Natural killer cell treated with Interleukin-12 subunit alpha and Interleukin-12 subunit beta and Interleukin-15 and Interleukin-18, amount 100 ng/mL, for 72 hours (primary cell): ENCODE measurements at regions not wholly inside any gene's neighbourhood (a gene's known extent, or its start where the extent isn't known, plus 50 kb on each side); places are given as distances from the start of the nearest gene placed in this dataset.

Experiments
- ATAC-seq, 2 donors: fragments of 150-1000 bp; cut with Tn5 transposase in 1 of 2; sonication (Bioruptor Pico), chemical (Tn5 transposase) in 1 of 2; 2 replicates each; pipeline ENCODE4 v1.10.0; 2021
- DNase-seq: peaks from one replicate; pipeline ENCODE4 v3.0.0; 2022; ENCODE audit warnings: low spot score
- H3K27ac Mint-ChIP-seq, 2 donors: 1 replicate in 1 of 2; 2 replicates in 1 of 2; pipeline ENCODE4 v1.8.0; 2022; ENCODE audit warnings: mixed read lengths in 2 of 2, mild to moderate bottlenecking in 1 of 2, moderate library complexity in 1 of 2
- H3K27me3 Mint-ChIP-seq, 2 donors: 1 replicate in 1 of 2; 2 replicates in 1 of 2; pipeline ENCODE4 v1.8.0; 2022; ENCODE audit warnings: mixed read lengths in 2 of 2
- H3K36me3 Mint-ChIP-seq: one replicate; pipeline ENCODE4 v1.8.0; 2022; ENCODE audit warnings: mixed read lengths
- H3K4me1 Mint-ChIP-seq, 2 donors: 1 replicate in 1 of 2; 2 replicates in 1 of 2; pipeline ENCODE4 v1.8.0; 2022; ENCODE audit warnings: low read depth in 2 of 2, mixed read lengths in 2 of 2, mild to moderate bottlenecking in 1 of 2
- H3K4me3 Mint-ChIP-seq: one replicate; pipeline ENCODE4 v1.8.0; 2022; ENCODE audit warnings: mixed read lengths
- H3K9me3 Mint-ChIP-seq: 2 replicates; pipeline ENCODE4 v1.8.0; 2022; ENCODE audit warnings: mixed read lengths

DNA sequence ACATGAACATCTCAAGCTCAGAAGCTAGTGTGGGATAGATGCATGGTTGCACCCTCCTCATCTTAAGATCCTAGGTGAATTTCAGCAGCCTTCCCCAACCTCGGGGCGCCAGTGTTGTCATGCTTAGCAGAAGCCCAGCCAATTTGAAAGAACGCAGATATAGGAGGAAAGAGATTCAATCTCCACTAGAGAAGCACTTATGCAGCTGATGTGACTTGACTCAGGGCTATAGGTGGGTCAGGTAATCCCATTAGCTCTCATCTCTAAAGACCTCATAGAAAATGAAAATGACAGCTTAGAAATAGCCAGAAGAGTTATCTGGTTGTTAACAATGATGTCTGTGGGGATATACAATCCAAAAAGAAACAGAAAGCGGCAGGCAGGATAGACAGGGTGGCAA, 310.5 kb downstream of the GPAM start:
- ATAC-seq (no peak), DNase-seq (no peak)
- H3K9me3 Mint-ChIP-seq = peaks cover 14% of the 10 kb centered on the region
- H3K4me3 Mint-ChIP-seq = no peak overlapping the region
- H3K27me3 Mint-ChIP-seq = no peaks in the 10 kb centered on the region
- H3K27ac Mint-ChIP-seq = no peak overlapping the region
- no peaks in the 10 kb centered on the region for H3K4me1 Mint-ChIP-seq
- no peaks in the 10 kb centered on the region for H3K36me3 Mint-ChIP-seq

DNA sequence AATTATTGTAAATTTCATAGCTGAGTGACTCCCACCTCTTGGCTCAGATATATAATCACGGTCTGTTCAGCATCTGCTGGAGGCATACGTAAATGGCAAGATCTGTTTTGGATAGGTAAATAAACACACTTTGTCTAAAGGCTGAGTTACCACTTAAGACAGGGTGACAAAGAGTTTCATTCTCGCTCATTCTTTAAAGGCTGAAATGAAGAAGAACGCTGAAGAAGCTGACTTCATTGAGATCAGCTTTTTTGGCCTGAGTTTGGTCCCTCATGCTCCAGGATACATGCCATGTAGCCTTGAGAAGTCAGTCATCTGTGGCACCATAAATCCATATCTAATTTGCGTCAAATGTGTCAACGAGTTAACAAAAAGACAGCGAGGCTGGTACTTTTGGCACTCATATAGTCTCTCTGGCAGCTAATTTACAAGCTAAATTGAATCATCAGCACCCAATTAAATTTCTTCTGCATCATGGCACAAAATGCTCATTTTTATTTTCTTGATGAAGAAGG, 309.9 kb downstream of the GPAM start:
- Mint-ChIP-seq H3K9me3 (peaks cover 12% of the 10 kb centered on the region), H3K27me3 (no peaks in the 10 kb centered on the region)

DNA sequence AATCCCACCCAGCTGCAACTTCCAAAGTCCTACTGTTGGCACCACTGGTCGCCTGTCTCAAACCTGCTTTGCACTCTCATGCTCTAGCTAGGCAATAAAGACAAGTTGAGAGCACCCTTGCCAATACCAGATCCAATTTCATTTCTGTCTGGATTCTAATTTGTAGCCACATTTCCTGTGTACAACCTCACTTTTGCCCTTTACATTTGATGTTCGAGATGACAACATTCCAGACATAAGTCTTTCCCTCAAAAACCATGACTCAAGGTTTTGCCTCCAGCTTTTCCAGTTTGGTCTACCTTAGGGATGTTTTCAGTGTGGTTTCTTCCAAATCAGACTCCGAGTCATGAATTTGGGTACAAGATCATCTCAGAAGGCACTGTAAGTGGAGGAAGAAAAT, 309.0 kb downstream of the GPAM start:
- Mint-ChIP-seq H3K27me3 (no peaks in the 10 kb centered on the region), H3K4me3 (no peak overlapping the region), H3K4me1 (no peaks in the 10 kb centered on the region), H3K27ac (no peak overlapping the region), H3K9me3 (peaks cover 12% of the 10 kb centered on the region), H3K36me3 (no peaks in the 10 kb centered on the region)
- ATAC-seq (no peak), DNase-seq (no peak)

More for the DNA sequence above, 309.9 kb downstream of the GPAM start:
- no peak overlapping the region for H3K27ac Mint-ChIP-seq
- H3K4me1 Mint-ChIP-seq = no peaks in the 10 kb centered on the region
- H3K36me3 Mint-ChIP-seq = no peaks in the 10 kb centered on the region
- no peak overlapping the region for H3K4me3 Mint-ChIP-seq
- ATAC-seq = no peak
- DNase-seq = no peak

DNA sequence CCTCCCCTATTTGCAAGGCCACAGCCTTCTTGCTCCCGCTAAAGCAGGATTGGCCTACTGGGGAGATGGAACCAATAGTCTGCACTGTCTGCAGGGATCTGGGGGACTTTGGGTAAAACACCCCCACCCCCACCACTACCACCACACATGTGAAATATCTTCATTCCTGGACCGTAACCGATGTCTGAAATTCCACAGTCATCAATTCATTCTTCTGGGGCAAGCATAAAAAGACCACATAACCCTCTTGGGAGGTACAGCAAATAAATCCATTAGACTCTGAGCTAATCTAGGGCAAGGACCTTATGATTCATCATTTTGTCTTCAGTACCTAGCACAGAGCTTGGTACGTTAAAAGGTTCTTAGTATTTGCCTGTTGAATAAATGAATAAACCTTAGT, 307.8 kb downstream of the GPAM start:
- Mint-ChIP-seq H3K9me3 (peaks cover 12% of the 10 kb centered on the region), H3K4me1 (no peaks in the 10 kb centered on the region)
- ATAC-seq = no peak

DNA sequence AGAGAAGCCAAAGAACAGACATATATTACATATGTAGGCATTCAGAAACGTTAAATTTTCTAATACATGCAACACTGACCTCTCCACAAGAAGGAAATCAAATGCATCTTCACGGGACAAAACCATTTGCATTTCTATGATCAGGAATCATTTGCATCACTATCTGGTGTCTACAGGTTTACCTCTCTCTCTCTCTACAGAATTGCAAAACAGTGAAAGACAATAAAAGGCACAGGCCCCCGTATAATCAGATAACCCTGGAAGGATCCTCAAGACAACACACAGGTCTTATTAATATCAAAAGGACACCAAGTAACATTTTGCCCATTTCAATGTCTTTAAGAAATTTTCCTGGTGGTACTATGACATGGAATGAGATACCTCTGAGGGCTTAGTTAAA, 306.3 kb downstream of the GPAM start:
- DNase-seq = no peak
- Mint-ChIP-seq H3K4me1 (no peaks in the 10 kb centered on the region), H3K9me3 (peaks cover 9% of the 10 kb centered on the region), H3K4me3 (no peak overlapping the region), H3K36me3 (no peaks in the 10 kb centered on the region), H3K27me3 (no peaks in the 10 kb centered on the region), H3K27ac (no peak overlapping the region)
- ATAC-seq = no peak

More for the DNA sequence above, 307.8 kb downstream of the GPAM start:
- DNase-seq = no peak
- Mint-ChIP-seq H3K4me3 (no peak overlapping the region), H3K36me3 (no peaks in the 10 kb centered on the region), H3K27me3 (no peaks in the 10 kb centered on the region), H3K27ac (no peak overlapping the region)

DNA sequence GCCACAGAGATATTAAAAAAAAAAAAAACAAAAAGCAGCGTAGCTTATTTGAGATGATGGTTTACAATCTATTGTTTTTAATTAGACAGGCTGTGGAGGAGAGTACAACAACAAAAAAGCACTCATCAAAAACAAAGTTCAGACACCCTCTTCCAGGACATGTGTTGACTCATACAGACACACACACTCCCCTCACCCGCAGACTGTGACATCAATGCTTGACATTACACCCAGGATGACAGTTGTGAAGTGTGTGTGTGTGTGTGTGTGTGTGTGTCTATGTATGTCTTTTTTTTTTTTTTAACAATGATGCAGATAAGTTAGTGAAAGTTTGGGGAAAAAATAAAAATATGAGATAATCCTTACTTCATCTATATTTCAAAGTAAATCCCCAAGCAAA, 303.6 kb downstream of the GPAM start:
- no peak for ATAC-seq
- H3K36me3 Mint-ChIP-seq = no peaks in the 10 kb centered on the region
- no peak overlapping the region for H3K4me3 Mint-ChIP-seq

DNA sequence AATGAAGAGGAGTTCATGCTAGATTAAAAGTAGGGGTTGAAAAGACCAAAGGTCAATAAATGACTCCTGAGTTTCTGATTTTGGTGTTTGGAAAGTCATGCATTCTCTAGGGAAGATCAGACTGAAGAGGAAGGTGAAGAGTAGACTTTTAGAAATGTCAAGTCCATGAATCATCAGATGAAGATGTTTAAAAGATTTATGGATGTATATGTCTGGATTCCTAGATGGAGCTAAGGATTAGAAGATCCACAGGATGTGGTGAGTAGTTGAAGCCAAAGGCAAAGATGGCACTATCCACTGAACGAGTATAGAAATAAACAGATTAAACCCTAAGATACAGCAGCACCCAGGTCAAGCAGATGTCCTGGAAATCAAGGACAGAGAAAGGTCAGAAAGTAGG, 298.5 kb downstream of the GPAM start:
- Mint-ChIP-seq H3K4me1 (no peaks in the 10 kb centered on the region), H3K27me3 (no peaks in the 10 kb centered on the region), H3K9me3 (peaks cover 12% of the 10 kb centered on the region), H3K27ac (no peak overlapping the region), H3K4me3 (no peak overlapping the region), H3K36me3 (no peaks in the 10 kb centered on the region)
- DNase-seq = no peak
- ATAC-seq = no peak

More for the DNA sequence above, 303.6 kb downstream of the GPAM start:
- H3K4me1 Mint-ChIP-seq = no peaks in the 10 kb centered on the region
- no peaks in the 10 kb centered on the region for H3K27me3 Mint-ChIP-seq
- no peak overlapping the region for H3K27ac Mint-ChIP-seq
- no peak for DNase-seq
- peaks cover 10% of the 10 kb centered on the region for H3K9me3 Mint-ChIP-seq

DNA sequence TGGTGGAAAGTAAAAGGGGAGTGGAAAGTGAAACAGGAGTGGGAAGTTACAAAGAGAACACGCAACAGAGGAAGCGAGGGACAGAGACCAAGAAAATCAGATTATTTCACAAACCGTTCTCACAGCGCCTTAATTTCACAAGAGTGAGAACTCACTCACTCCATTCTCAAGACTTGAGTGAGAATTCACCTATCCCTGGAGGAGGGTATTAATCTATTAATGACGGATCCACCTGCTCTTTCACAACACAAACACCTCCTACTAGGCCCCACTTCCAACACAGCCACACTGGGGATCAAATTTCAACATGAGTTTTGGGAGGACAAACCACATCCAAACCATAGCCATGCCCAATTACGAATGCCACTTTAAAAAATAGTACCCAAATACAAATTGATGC, 297.6 kb downstream of the GPAM start:
- ATAC-seq = no peak
- no peak overlapping the region for H3K27ac Mint-ChIP-seq
- H3K9me3 Mint-ChIP-seq = peaks cover 12% of the 10 kb centered on the region
- H3K4me3 Mint-ChIP-seq = no peak overlapping the region
- no peaks in the 10 kb centered on the region for H3K27me3 Mint-ChIP-seq
- no peaks in the 10 kb centered on the region for H3K4me1 Mint-ChIP-seq
- DNase-seq = no peak
- no peaks in the 10 kb centered on the region for H3K36me3 Mint-ChIP-seq

DNA sequence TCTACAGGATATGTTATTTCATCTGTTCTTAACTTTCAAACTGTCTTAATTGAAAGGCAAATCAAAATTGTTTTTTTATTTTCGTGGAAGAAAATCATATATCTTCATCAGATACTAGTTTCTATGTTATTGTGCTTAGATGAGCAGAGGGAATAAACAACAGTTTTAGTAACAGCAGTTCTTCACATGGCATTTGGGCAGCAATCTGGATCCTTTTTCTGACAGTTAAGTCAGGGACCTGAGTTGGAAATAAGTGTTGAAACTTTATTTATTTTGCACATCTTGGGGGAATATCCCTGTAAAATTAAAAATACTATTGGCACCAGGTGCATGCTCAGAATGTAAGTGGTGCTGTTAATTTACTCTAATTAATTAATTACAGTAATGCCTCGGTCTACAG, 296.3 kb downstream of the GPAM start:
- H3K4me3 Mint-ChIP-seq = no peak overlapping the region
- no peak overlapping the region for H3K27ac Mint-ChIP-seq
- ATAC-seq (no peak), DNase-seq (no peak)
- no peaks in the 10 kb centered on the region for H3K27me3 Mint-ChIP-seq
- H3K36me3 Mint-ChIP-seq = no peaks in the 10 kb centered on the region
- H3K4me1 Mint-ChIP-seq = no peaks in the 10 kb centered on the region
- peaks cover 12% of the 10 kb centered on the region for H3K9me3 Mint-ChIP-seq

DNA sequence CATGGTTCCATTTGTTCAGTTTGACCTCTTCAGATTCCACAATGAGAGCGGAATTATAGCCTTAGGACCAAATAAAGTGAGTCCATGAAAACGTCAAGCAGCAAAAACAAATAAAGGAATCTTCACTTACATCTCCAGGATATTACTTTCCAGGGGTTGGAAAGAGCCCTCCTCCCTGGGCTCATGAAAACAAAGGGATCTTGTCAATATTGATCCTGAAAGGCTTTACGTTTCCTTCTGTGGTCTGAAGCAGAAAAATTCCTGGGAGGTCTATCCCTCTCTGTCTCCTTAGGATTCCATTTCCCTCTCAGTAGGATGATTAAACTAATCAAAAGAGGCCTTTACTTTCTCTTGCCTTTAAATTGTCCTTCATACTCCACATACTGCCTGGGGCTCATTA, 293.5 kb downstream of the GPAM start:
- no peaks in the 10 kb centered on the region for H3K36me3 Mint-ChIP-seq
- DNase-seq (no peak), ATAC-seq (no peak)
- no peaks in the 10 kb centered on the region for H3K27me3 Mint-ChIP-seq
- no peak overlapping the region for H3K4me3 Mint-ChIP-seq
- no peak overlapping the region for H3K27ac Mint-ChIP-seq
- H3K9me3 Mint-ChIP-seq = peaks cover 5% of the 10 kb centered on the region
- no peaks in the 10 kb centered on the region for H3K4me1 Mint-ChIP-seq

DNA sequence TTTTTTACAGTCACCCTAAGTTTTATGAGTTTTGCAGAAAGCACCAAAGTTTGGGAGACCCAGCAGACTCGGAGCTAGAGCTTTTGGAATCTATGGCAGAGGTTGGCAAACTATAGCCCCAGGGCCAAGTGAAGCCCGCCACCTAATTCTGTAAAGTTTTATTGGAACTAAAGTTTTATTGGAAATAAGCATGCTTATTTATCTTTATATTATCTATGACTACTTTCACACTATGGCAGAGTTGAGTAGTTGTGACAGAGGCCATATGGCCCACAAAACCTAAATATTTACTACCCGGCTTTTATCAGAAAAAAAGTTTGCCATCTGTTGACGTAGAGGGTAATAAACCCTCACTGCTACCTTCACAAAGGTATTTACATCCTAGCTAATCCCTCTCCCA, 267.6 kb downstream of the GPAM start:
- Mint-ChIP-seq H3K36me3 (no peaks in the 10 kb centered on the region), H3K27ac (no peak overlapping the region), H3K9me3 (peaks cover 3% of the 10 kb centered on the region), H3K27me3 (no peaks in the 10 kb centered on the region), H3K4me3 (no peak overlapping the region), H3K4me1 (no peaks in the 10 kb centered on the region)
- no peak for ATAC-seq
- no peak for DNase-seq

DNA sequence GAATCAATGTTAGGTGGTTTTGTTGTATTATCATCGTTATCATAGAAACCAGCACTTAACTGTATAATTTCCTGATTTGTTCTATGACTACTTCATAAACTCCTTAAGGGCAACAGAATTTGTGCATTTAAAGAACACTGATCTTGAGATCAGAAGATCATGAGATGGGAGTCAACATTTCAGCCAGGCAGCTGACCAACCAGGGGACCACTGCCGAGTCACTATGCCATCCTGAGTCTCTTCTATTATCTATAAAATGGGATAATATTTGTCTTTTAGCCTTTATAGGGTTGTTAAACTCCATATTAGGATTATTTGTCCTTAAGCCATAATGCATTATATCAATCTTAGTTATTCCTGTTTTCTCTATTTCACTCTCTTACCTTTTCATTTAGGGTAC, 261.7 kb downstream of the GPAM start:
- no peak for DNase-seq
- Mint-ChIP-seq H3K36me3 (no peaks in the 10 kb centered on the region), H3K4me3 (no peak overlapping the region), H3K9me3 (peaks cover 3% of the 10 kb centered on the region), H3K27me3 (no peaks in the 10 kb centered on the region), H3K27ac (no peak overlapping the region), H3K4me1 (no peaks in the 10 kb centered on the region)
- ATAC-seq = no peak

DNA sequence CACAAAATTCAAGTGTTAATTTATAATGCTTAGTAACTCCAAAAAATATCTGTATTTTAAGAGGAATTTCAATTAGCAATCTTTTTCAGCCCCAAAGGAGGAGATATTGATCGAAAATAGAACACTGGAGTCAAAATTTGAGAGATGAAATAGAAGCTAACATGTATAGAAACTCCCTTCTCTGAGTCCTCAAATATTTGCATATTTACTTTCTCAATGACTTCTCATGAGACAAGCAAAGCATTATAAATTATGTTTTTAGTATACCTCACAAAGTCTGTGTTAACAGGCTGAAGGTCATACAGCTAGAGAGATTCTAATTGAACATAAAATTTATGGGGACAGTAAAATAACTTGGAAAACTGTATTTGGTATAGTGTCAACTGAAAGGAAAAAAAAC, 260.5 kb downstream of the GPAM start:
- Mint-ChIP-seq H3K36me3 (no peaks in the 10 kb centered on the region), H3K4me1 (no peaks in the 10 kb centered on the region), H3K4me3 (no peak overlapping the region), H3K27me3 (no peaks in the 10 kb centered on the region), H3K9me3 (peaks cover 6% of the 10 kb centered on the region), H3K27ac (no peak overlapping the region)
- no peak for ATAC-seq
- no peak for DNase-seq

DNA sequence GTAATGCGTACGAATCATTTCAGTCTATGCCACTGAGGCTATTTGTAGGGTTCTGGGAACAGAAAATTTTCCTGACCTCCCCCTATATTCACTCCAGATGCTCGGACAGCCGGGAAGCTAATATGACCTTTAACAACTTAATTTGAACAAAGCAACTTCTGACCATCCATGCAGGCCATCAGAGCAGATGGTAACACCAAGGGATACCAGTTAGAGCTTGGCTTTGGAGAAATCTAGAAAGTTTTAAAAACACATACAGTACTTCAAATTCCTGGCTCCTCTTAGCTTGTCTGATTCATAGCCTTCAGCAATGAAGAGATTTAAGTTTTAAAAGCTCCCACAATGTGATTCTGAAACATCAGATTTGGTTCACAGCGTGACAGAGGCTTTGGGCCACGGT, 257.3 kb downstream of the GPAM start:
- Mint-ChIP-seq H3K4me3 (no peak overlapping the region), H3K36me3 (no peaks in the 10 kb centered on the region), H3K9me3 (peaks cover 5% of the 10 kb centered on the region), H3K4me1 (no peaks in the 10 kb centered on the region), H3K27ac (no peak overlapping the region), H3K27me3 (no peaks in the 10 kb centered on the region)
- DNase-seq = no peak
- ATAC-seq = no peak

DNA sequence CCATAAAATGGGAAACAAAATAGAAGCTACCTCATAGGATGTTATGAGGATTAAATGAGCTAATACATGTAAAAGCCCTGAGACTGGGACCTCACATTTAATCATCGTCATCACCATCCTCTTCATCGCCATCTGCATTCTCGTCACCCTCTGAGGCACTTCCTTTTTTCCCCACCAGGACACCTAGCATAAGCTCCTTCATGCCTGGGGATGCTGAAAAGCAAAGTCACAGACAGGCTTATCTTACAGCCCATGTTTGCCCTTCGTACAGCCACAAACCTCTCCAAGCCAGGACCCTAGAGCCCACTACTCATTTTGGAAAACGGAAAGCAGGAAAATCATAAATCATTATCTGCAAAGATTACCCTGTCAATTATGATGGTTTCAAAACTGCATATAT, 249.6 kb downstream of the GPAM start:
- peaks cover 2% of the 10 kb centered on the region for H3K9me3 Mint-ChIP-seq
- no peak for ATAC-seq
- no peak overlapping the region for H3K4me3 Mint-ChIP-seq
- no peak overlapping the region for H3K27ac Mint-ChIP-seq
- no peaks in the 10 kb centered on the region for H3K4me1 Mint-ChIP-seq
- no peaks in the 10 kb centered on the region for H3K27me3 Mint-ChIP-seq
- H3K36me3 Mint-ChIP-seq = no peaks in the 10 kb centered on the region
- DNase-seq = no peak
